GM19324 (cell line): ENCODE measurements at regions not wholly inside any gene's neighbourhood (a gene's known extent, or its start where the extent isn't known, plus 50 kb on each side); places are given as distances from the start of the nearest gene placed in this dataset.

Source experiments
- ATAC-seq: cut with Tn5 transposase; IDR thresholded peaks from one replicate; pipeline ENCODE4 v1.9.1; 2021; ENCODE audit warnings: mild to moderate bottlenecking, moderate library complexity; ENCODE audit not compliant: unreplicated experiment, low FRiP score

GRCh38 chr1:5273280-5274003 lies 619.0 kb downstream of the AJAP1 start:
- ATAC-seq, result no peak

- no peak for ATAC-seq
Measured at GRCh38 chr1:5272325-5272724, 617.9 kb downstream of the AJAP1 start.

DNA sequence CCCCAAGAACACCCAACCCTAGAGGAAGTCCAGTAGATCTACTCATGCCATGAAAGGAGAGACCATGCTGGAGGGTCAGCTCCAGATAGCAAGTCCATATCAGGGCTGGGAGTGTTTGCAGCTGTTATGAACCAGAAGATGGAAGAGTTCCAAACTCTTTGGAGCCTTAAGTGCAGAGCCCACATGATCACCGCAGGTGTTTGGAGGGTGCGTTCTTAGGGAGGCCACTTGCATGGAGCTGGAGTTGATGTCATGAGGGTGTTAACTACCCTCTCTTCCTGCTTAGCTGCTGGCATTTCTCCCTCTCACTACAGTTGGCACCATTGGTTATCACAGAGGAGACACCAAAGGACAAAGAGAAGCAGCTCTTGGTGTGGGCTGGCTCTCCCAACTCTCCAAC lies 616.9 kb downstream of the AJAP1 start:
- ATAC-seq, result no peak

GRCh38 chr1:5269901-5270300 lies 615.5 kb downstream of the AJAP1 start:
- ATAC-seq, result no peak

DNA sequence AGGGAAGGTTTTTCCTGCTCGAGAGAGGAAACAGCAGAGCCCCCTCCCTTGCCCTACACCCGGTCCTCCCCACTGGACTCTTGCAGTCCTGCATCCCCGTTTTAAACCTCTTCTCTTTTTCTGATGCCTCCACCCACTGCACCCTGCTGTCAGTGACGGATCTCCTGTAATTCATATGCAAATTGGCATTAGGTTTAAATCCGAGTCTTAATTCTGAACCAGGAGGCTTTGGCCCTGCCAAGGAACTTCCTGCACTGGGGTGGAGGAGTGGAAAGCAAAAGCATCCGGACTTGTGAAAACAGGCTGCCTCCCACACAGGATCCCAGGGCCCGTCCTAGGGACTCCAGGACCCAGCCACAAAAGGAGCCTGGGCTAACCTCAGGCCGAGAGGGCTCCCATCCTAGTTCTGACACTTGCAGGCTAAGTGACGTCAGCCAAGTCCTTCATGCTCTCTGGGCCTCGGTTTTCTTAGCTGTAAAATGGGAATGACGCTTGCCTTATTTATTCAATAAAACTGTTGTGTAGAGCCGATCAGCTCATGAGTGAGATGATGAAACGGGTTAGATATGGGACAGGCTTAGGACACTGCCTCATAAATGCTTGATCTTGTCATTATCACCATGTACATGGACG lies 613.3 kb downstream of the AJAP1 start:
- no peak for ATAC-seq

GRCh38 chr1:5265438-5266075 lies 611.1 kb downstream of the AJAP1 start:
- no peak for ATAC-seq

GRCh38 chr1:5264476-5264875 lies 610.1 kb downstream of the AJAP1 start:
- ATAC-seq, result no peak

DNA sequence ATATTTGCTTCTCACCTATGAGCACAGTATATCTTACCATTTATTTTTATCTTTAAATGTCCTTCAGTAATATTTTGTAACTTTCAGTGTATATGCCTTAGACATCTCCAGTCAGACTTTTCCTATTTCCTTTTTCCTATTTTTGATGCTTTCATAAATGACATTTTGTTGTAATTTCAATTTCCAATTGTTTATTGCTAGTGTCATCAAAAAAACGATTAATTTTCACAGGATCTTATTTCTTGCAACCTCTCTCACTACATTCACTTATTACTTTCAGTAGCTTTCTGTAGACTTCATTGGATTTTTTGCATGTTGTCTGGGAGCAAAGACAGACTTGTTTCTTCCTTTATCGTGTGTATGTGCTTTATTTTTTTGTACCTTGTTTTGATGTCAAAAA lies 602.4 kb downstream of the AJAP1 start:
- ATAC-seq, result no peak

DNA sequence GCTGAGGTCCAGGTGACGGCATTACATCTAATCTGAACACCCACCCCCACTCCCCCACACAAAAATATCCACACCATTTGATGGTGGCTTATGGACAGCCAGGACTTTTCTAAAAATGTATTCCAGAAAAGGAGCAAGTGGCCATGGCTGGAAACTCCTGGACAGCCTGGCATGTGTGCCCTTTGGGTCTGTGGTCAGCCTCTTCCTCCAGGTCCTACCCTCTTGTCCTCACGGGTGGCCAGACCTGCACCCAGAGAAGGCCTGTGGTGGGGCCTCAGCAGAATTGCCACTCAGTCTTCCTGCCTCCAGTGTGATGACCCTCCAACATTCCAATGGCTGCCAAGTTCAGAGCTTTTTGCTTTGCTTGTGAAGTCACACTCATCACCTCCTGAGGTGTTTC lies 600.6 kb downstream of the AJAP1 start:
- ATAC-seq, result no peak

DNA sequence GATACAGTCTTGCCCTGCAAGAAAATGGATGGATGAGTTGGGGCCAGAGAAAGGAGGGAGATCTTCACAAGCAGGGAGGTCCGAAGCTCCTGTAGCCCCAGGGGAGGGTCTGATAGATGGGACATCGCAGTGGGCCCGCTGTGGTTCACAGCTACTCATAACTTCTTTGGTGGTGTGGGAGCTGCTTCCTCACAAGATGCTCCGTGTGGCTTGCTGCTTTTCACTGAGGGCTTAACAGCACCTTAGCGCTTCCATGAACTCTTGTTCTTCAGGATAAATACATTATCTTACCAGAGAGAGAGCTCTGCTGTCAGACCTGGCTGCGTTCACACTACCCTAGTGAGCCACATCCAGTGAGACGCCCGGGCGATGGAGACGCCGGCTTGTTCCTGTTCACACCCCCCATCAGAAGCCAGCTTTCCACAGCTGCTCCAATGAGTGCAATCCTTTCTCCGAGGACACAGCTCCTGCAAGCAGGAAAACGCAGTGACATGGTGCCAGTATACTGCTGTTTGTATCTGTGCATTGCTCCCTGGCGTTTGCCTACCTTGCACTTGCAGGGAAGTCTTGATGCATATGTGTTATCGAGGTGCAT lies 599.8 kb downstream of the AJAP1 start:
- ATAC-seq, result no peak

GRCh38 chr1:5253036-5253435 lies 598.6 kb downstream of the AJAP1 start:
- no peak for ATAC-seq

GRCh38 chr1:5250336-5250735 lies 595.9 kb downstream of the AJAP1 start:
- ATAC-seq, result no peak

- no peak for ATAC-seq
Measured at GRCh38 chr1:5245348-5245747, 590.9 kb downstream of the AJAP1 start.

GRCh38 chr1:5244631-5245285 lies 590.3 kb downstream of the AJAP1 start:
- no peak for ATAC-seq

DNA sequence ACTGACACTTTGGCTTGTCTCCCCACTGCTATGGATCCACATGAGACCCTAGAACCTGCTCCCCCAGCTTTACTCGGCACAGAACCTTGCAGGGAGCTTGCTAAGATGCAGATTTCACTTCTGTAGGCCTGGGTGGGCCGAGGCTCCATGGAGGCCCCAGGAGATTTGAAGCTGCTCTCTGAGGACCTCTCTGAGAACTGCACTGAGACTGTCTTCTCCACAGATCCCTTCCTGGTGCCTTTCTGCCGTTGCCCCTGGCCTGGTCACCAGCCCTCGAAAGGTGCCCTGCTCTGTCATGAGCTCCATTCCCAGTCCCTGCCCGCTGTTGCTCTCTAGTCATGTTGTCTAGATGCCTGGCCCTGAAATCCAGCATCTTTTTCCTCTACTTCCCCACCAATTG lies 588.4 kb downstream of the AJAP1 start:
- no peak for ATAC-seq

DNA sequence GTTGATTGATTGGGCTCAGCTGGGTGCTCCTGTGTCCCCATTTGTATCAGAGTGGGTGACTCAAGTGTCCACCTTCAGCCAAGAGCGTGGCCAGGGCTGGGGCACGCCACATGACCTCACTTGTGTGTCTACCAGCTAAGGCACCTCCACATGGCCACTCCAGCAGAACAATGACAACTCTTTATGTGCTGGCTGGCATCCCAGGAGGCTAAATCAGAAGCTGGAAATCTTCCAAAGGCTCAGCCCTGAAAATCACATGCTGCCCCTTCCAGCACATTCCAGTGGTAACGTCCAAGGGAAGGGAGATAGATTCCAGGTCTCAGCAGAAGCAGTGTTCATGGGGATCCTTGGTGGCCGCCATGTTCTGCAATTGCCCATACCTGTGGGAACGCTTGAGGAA lies 585.5 kb downstream of the AJAP1 start:
- ATAC-seq, result no peak

DNA sequence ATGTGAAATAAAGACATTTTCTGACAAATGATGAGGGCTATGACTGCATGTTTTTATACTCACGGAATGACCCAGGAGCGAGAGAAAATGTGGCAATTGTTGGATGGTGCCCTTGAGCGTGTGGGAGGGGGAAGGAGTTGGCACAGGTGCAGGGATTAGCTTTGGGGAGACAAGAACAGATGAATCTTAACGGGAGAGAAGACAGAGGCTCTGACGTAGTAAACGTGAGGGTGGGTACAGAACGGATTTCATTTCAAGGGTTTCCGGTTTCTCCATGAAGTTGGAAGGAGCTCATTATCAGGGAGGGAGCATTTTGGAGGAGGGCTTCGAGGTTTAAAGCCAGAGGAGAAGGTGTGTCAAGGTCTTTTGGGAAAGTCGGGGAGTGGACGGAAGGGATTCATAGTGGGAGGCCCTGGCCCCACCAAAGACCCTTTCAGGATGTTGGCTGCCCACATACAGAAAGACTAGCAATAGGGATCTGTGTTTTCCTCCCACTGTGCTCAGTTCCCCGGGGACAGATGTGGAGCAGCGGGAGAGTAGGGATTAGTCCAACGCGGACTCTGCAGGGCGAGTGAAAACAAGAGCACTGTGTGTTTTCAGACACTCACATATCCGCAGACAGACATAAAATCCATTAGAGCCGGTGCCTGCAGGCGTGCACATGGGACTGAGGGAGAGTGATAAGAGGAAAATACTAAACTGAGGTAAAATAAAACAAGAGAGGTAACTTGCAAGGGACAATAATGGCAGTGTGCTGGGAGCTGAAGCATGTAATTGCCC lies 584.1 kb downstream of the AJAP1 start:
- ATAC-seq, result no peak

DNA sequence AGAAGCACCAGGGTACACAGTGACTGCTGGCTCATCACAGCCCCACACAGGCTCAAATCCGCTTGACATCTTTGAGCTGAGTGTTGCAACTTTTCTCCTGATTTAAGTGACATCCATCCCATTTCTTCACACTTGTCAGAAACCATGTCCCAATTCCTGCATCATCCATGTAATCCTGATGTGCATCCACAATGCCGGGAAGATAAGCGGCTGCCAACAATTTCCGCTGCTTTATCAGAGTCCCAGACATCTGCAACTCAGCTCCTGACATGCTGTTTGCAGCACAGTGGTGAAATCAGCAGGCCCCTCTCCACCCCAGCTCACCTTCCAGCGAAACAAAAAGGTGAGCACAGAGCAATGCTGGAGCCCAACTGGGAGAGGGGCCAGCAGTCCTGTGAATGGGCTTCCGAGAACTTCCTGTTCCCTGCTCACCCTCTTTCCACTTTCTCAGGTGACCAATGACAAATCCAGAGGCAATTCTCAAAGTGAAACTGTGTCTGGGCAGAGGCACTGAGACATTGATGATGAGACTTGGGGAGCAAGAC lies 581.0 kb downstream of the AJAP1 start:
- no peak for ATAC-seq

DNA sequence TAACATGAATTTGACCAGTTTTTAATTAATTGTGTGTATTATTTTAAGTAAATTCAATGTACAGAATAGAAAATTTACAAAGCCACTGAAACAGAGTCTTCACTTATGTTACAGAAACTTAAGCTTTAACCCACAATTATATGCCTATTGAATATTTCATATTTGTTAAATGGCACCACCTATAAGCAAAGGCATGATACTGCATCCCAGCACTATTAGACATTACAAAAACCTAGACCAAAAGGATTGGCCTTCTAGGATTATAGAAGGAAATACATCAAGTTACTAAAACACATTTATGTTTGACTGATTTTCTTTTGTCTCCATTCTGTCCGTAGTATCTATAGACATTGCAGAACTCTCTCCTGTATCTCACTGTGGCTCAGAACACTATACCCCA lies 578.1 kb downstream of the AJAP1 start:
- ATAC-seq, result no peak
